Endodermal cell (in vitro differentiated cells): ENCODE measurements at regions not wholly inside any gene's neighbourhood (a gene's known extent, or its start where the extent isn't known, plus 50 kb on each side); places are given as distances from the start of the nearest gene placed in this dataset.

Source experiments
- DNase-seq: peaks from one replicate; pipeline ENCODE4 v3.0.0-alpha.2; 2017
- H3K27ac ChIP-seq: 2 replicates; pipeline ENCODE4 v1.5.1; 2013; ENCODE audit warnings: mild to moderate bottlenecking, low read depth, low read length, moderate library complexity
- H3K27me3 ChIP-seq: 2 replicates; pipeline ENCODE4 v1.6.1; 2013; ENCODE audit warnings: mild to moderate bottlenecking, low read length, moderate library complexity; ENCODE audit not compliant: insufficient read depth, control insufficient read depth, poor library complexity, severe bottlenecking
- H3K36me3 ChIP-seq: 2 replicates; pipeline ENCODE4 v1.7.0; 2013; ENCODE audit warnings: mild to moderate bottlenecking, low read length, moderate library complexity; ENCODE audit not compliant: control insufficient read depth, insufficient read depth
- H3K4me1 ChIP-seq: one replicate; pipeline ENCODE4 v1.7.0; 2013; ENCODE audit warnings: low read length; ENCODE audit not compliant: control insufficient read depth, insufficient read depth
- H3K4me3 ChIP-seq: 2 replicates; pipeline ENCODE4 v1.5.1; 2013; ENCODE audit warnings: mild to moderate bottlenecking, low read length, moderate library complexity
- H3K9ac ChIP-seq: 2 replicates; pipeline ENCODE4 v1.6.1; 2013; ENCODE audit warnings: mild to moderate bottlenecking, low read length, moderate library complexity; ENCODE audit not compliant: poor library complexity, severe bottlenecking; ENCODE audit errors: extremely low read depth
- H3K9me3 ChIP-seq: 2 replicates; pipeline ENCODE4 v1.6.1; 2013; ENCODE audit warnings: mild to moderate bottlenecking, low read length, moderate library complexity; ENCODE audit not compliant: control insufficient read depth
- H3K27ac Mint-ChIP-seq: 2 replicates; pipeline ENCODE4 v1.8.0; 2020; ENCODE audit warnings: mixed read lengths
- H3K27me3 Mint-ChIP-seq: 2 replicates; pipeline ENCODE4 v1.8.0; 2021; ENCODE audit warnings: mild to moderate bottlenecking, mixed read lengths; ENCODE audit not compliant: insufficient read depth
- H3K36me3 Mint-ChIP-seq: 2 replicates; pipeline ENCODE4 v1.8.0; 2020; ENCODE audit warnings: low read depth, mixed read lengths
- H3K4me1 Mint-ChIP-seq: 2 replicates; pipeline ENCODE4 v1.8.0; 2020; ENCODE audit warnings: mixed read lengths
- H3K4me3 Mint-ChIP-seq: 2 replicates; pipeline ENCODE4 v1.8.0; 2020; ENCODE audit warnings: mild to moderate bottlenecking, moderate library complexity, mixed read lengths
- H3K9me3 Mint-ChIP-seq: 2 replicates; pipeline ENCODE4 v1.8.0; 2020; ENCODE audit warnings: mild to moderate bottlenecking, mixed read lengths
- CTCF ChIP-seq: fragments of 200-600 bp; sonication (generic); conservative IDR thresholded peaks from 2 replicates; pipeline ENCODE4 v1.5.0; 2021; ENCODE audit warnings: antibody characterized with exemption, mild to moderate bottlenecking
- WGBS, 2 experiments: methylation state at CpG; one replicate each; pipeline versions ENCODE4 v1.1.5 to v1.1.7; 2013; ENCODE audit warnings: missing lambda C conversion rate in 2 of 2, mixed read lengths in 1 of 2; ENCODE audit not compliant: insufficient coverage in 1 of 2, insufficient read length in 1 of 2; 5-methylcytosine and 5-hydroxymethylcytosine counted together

- Histone ChIP-seq H3K4me1 (no peaks in the 10 kb centered on the region), H3K9me3 (peaks cover 11% of the 10 kb centered on the region), H3K4me3 (no peak overlapping the region), H3K27ac (no peak overlapping the region), H3K27me3 (no peaks in the 10 kb centered on the region), H3K36me3 (no peaks in the 10 kb centered on the region), H3K9ac (no peak overlapping the region)
- Mint-ChIP-seq H3K27me3 (peaks cover 4% of the 10 kb centered on the region), H3K9me3 (peaks cover 3% of the 10 kb centered on the region), H3K4me3 (no peak overlapping the region), H3K4me1 (peaks cover 7% of the 10 kb centered on the region), H3K36me3 (no peaks in the 10 kb centered on the region), H3K27ac (no peak overlapping the region)
- no peak for DNase-seq
- 82 to 88% methylated on average over 3 to 6 of the region's 6 CpGs for WGBS, 2 experiments
- no peak for TF ChIP-seq CTCF
Measured at GRCh38 chr12:94770791-94771190, 120.4 kb upstream of the TMCC3 start.

GRCh38 chr12:94769776-94770759, 119.7 kb upstream of the TMCC3 start:
- no peaks in the 10 kb centered on the region for H3K36me3 Mint-ChIP-seq
- no peak overlapping the region for H3K4me3 Mint-ChIP-seq
- Histone ChIP-seq H3K27ac (no peak overlapping the region), H3K36me3 (no peaks in the 10 kb centered on the region), H3K27me3 (no peaks in the 10 kb centered on the region), H3K9ac (no peak overlapping the region), H3K9me3 (peaks cover 11% of the 10 kb centered on the region), H3K4me1 (no peaks in the 10 kb centered on the region), H3K4me3 (no peak overlapping the region)
- no peak for TF ChIP-seq CTCF
- WGBS, 2 experiments = 89 to 94% methylated on average over 3 to 5 of the region's 5 CpGs
- no peak overlapping the region for H3K27ac Mint-ChIP-seq
- H3K9me3 Mint-ChIP-seq = peaks cover 3% of the 10 kb centered on the region
- peaks cover 7% of the 10 kb centered on the region for H3K4me1 Mint-ChIP-seq
- no peak for DNase-seq
- H3K27me3 Mint-ChIP-seq = peaks cover 4% of the 10 kb centered on the region

GRCh38 chr12:94769047-94769420, 118.7 kb upstream of the TMCC3 start:
- H3K4me3 ChIP-seq = no peak overlapping the region
- no peaks in the 10 kb centered on the region for H3K36me3 ChIP-seq
- Mint-ChIP-seq H3K36me3 (no peaks in the 10 kb centered on the region), H3K9me3 (peaks cover 3% of the 10 kb centered on the region), H3K4me1 (peaks cover 7% of the 10 kb centered on the region), H3K27me3 (peaks cover 6% of the 10 kb centered on the region), H3K4me3 (no peak overlapping the region), H3K27ac (no peak overlapping the region)
- H3K9ac ChIP-seq = no peak overlapping the region
- H3K27me3 ChIP-seq = no peaks in the 10 kb centered on the region
- no peaks in the 10 kb centered on the region for H3K4me1 ChIP-seq
- H3K9me3 ChIP-seq = peaks cover 7% of the 10 kb centered on the region
- H3K27ac ChIP-seq = no peak overlapping the region
- TF ChIP-seq CTCF = no peak
- DNase-seq = no peak
- 91 to 97% methylated on average over 8 of the region's 8 CpGs for WGBS, 2 experiments
